ENCODE measurements at regions not wholly inside any gene's neighbourhood (a gene's known extent, or its start where the extent isn't known, plus 50 kb on each side); places are given as distances from the start of the nearest gene placed in this dataset.

- ChIA-PET CTCF (no interaction called here), POLR2A (ENCODE audit: unreplicated experiment) (no interaction called here)
- no peak overlapping the region for H4K5ac ChIP-seq (ENCODE audit: low read depth, low read length)
- no TSS peak for BruUV-seq (replicated peaks)
- H3K4me1 ChIP-seq (ENCODE audit: control insufficient read depth, insufficient read depth, low read length), result no peaks in the 10 kb centered on the region
- ATAC-seq (ENCODE audit: low read depth) (no peak), DNase-seq (no peak)
- no peak overlapping the region for H2BK120ac ChIP-seq (ENCODE audit: low read depth, low read length)
- no peak overlapping the region for H3K14ac ChIP-seq (replicated peaks; ENCODE audit: low read depth, low read length)
- no peak overlapping the region for H3K4me2 ChIP-seq (ENCODE audit: low read depth, low read length)
- H2BK15ac ChIP-seq (ENCODE audit: low read depth, low read length), result no peak overlapping the region
- intact Hi-C loops (cut with micrococcal nuclease) (no loop called here), dilution Hi-C loops (cut with HindIII; ENCODE audit: low sequenced_read_pairs, unreplicated experiment) (no loop called here), in situ Hi-C loops (cut with MboI; ENCODE audit: low sequenced_read_pairs) (no loop called here)
- no peak overlapping the region for H3K9ac ChIP-seq (ENCODE audit: low read depth, low read length)
- H4K8ac ChIP-seq (ENCODE audit: low read depth in 2 of 2, low read length in 2 of 2), result no peak overlapping the region
- H2BK20ac ChIP-seq (ENCODE audit: low read depth, low read length), result no peak overlapping the region
- H3K36me3 ChIP-seq (ENCODE audit: control insufficient read depth, insufficient read depth, low read length), result no peaks in the 10 kb centered on the region
- H4K20me1 ChIP-seq (ENCODE audit: insufficient read depth, low read length), result no peaks in the 10 kb centered on the region
- H3K18ac ChIP-seq (ENCODE audit: low read depth, low read length), result no peak overlapping the region
- no peak overlapping the region for H3K27ac ChIP-seq (ENCODE audit: insufficient read depth, low read length)
- H4K91ac ChIP-seq (ENCODE audit: insufficient read depth, low read depth, low read length), result no peak overlapping the region
- H2BK5ac ChIP-seq (ENCODE audit: low read depth, low read length, poor library complexity, severe bottlenecking), result no peak overlapping the region
- no peak overlapping the region for H3K4me3 ChIP-seq (ENCODE audit: insufficient read depth, low read depth, low read length)
- no CpG with 5 or more reads among the region's 2 CpGs for WGBS, 2 experiments (ENCODE audit: extremely low coverage in 2 of 2, insufficient read length in 1 of 2)
- TF ChIP-seq CHD1 (IDR thresholded peaks at IDR 0.05; ENCODE audit: low read depth, low read length) (no peak), BHLHE40 (IDR thresholded peaks at IDR 0.05; ENCODE audit: low read depth, low read length) (no peak)
- no peak overlapping the region for H2AK5ac ChIP-seq (ENCODE audit: low read depth, low read length)
- no peaks in the 10 kb centered on the region for H3K9me1 ChIP-seq (ENCODE audit: insufficient read depth, low read length)
- no peak overlapping the region for H2AFZ ChIP-seq (replicated peaks; ENCODE audit: low read length, poor library complexity)
- H3K4ac ChIP-seq (ENCODE audit: low read depth, low read length), result no peak overlapping the region
- H3K79me1 ChIP-seq (ENCODE audit: low read depth in 1 of 2, low read length in 2 of 2), result no peaks in the 10 kb centered on the region
- H3K27me3 ChIP-seq (ENCODE audit: control insufficient read depth, insufficient read depth, low read length), result no peaks in the 10 kb centered on the region
- H2AK9ac ChIP-seq (replicated peaks; ENCODE audit: low read depth, low read length, poor library complexity), result no peak overlapping the region
- H3K9me3 ChIP-seq (ENCODE audit: control insufficient read depth, insufficient read depth, low read length), result no peaks in the 10 kb centered on the region
- no peak overlapping the region for H3K23ac ChIP-seq (ENCODE audit: low read depth, low read length)
- no peak overlapping the region for H3K56ac ChIP-seq (ENCODE audit: extremely low read depth, insufficient read depth, low read length)
Observed at GRCh38 chr9:22916148-22916547, 469.5 kb downstream of the DMRTA1 start.

All from IMR-90 (cell line).